Cardiac muscle cell (in vitro differentiated cells and primary cell): ENCODE measurements at regions not wholly inside any gene's neighbourhood (a gene's known extent, or its start where the extent isn't known, plus 50 kb on each side); places are given as distances from the start of the nearest gene placed in this dataset.
"Not testable (repeated sequence)": the region's sequence is repeated elsewhere in the genome, so short reads cannot be mapped to it uniquely, and the experiment has no call there.

ENCODE experiments used
- DNase-seq, 2 donors: peaks; one replicate each; pipeline versions ENCODE4 v3.0.0 to v3.0.0-alpha.2; 2010 to 2017; ENCODE audit warnings: low read depth in 1 of 2, low spot score in 1 of 2
- H3K27ac ChIP-seq: fragments of 200-600 bp; sonication (generic); 2 replicates; pipeline ENCODE4 v1.5.1; 2016
- H3K27me3 ChIP-seq: fragments of 200-600 bp; sonication (generic); 2 replicates; pipeline ENCODE4 v1.6.0; 2016; ENCODE audit warnings: control low read depth
- H3K36me3 ChIP-seq: fragments of 200-600 bp; sonication (generic); 2 replicates; pipeline ENCODE4 v1.5.1; 2016; ENCODE audit warnings: control low read depth
- H3K4me1 ChIP-seq: fragments of 200-600 bp; sonication (generic); 2 replicates; pipeline ENCODE4 v1.8.1; 2017; ENCODE audit warnings: low read depth, mild to moderate bottlenecking, mixed run types
- H3K4me3 ChIP-seq: fragments of 200-600 bp; sonication (generic); 2 replicates; pipeline ENCODE4 v1.5.1; 2016; ENCODE audit warnings: mild to moderate bottlenecking
- H3K9me3 ChIP-seq: fragments of 200-600 bp; sonication (generic); 2 replicates; pipeline ENCODE4 v1.5.1; 2017; ENCODE audit warnings: low read depth, mild to moderate bottlenecking, control low read depth
- TF ChIP-seq, protein P1 (sequence below): IDR thresholded peaks from 2 replicates; pipeline ENCODE4 v1.5.1; 2012; ENCODE audit warnings: low read depth, mild to moderate bottlenecking, low read length

DNA sequence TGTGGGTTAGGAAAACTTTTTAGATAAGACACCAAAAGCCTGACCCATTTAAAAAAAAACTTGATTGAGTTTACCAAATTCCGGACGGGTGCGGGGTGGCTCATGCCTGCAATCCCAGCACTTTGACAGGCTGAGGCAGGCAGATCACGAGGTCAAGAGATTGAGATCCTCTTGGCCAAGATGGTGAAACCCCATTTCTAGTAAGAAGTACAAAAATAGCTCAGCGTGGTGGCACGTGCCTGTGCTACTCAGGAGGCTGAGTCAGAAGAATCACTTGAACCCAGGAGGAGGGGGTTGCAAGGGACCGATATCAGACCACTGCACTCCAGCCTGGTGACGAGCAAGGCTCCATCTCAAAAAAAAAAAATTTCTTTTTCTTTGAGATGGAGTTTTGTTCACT is 307.8 kb upstream of the USP9Y start:
- no peak for DNase-seq
- no peak overlapping the region for H3K4me3 ChIP-seq
- no peak overlapping the region for H3K27ac ChIP-seq
- TF ChIP-seq, protein P1, sequence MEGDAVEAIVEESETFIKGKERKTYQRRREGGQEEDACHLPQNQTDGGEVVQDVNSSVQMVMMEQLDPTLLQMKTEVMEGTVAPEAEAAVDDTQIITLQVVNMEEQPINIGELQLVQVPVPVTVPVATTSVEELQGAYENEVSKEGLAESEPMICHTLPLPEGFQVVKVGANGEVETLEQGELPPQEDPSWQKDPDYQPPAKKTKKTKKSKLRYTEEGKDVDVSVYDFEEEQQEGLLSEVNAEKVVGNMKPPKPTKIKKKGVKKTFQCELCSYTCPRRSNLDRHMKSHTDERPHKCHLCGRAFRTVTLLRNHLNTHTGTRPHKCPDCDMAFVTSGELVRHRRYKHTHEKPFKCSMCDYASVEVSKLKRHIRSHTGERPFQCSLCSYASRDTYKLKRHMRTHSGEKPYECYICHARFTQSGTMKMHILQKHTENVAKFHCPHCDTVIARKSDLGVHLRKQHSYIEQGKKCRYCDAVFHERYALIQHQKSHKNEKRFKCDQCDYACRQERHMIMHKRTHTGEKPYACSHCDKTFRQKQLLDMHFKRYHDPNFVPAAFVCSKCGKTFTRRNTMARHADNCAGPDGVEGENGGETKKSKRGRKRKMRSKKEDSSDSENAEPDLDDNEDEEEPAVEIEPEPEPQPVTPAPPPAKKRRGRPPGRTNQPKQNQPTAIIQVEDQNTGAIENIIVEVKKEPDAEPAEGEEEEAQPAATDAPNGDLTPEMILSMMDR, result no peak
- H3K4me1 ChIP-seq, result no peaks in the 10 kb centered on the region
- no peaks in the 10 kb centered on the region for H3K36me3 ChIP-seq
- no peaks in the 10 kb centered on the region for H3K9me3 ChIP-seq
- no peaks in the 10 kb centered on the region for H3K27me3 ChIP-seq

DNA sequence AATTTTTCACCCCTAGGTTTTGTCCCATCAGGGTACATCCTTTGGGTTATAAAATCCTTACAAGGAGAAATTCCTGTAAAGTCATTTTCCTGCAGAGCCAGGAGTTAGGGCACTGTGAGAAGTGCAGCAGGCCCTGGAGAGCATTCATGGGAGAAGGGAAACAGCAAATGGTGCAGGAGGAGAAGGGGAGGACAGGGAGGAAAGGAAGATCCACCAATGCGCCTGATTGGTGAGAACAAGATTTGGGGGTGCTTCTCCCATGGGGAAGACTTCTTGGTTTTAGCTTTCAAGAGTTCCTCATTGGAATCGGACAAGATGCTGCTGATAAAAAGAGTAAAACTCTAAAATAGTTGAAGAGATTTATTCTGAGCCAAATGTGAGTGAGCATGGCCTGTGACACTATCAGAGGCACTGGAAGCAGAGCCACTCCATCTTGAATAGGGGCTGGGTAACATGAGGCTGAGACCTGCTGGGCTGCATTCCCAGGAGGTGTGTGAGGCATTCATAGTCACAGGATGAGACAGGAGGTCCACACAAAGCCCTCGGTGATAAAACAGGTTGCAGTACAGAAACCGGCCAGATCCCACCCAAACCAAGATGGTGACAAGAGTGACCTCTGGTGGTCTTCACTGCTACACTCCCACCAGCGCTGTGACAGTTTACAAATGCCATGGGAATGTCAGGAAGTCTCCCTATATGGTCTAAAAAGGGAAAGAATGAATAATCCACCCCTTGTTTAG is 305.5 kb upstream of the USP9Y start:
- not testable (repeated sequence) for DNase-seq, H3K4me1 ChIP-seq, H3K27ac ChIP-seq, H3K9me3 ChIP-seq, H3K27me3 ChIP-seq, H3K36me3 ChIP-seq, H3K4me3 ChIP-seq

DNA sequence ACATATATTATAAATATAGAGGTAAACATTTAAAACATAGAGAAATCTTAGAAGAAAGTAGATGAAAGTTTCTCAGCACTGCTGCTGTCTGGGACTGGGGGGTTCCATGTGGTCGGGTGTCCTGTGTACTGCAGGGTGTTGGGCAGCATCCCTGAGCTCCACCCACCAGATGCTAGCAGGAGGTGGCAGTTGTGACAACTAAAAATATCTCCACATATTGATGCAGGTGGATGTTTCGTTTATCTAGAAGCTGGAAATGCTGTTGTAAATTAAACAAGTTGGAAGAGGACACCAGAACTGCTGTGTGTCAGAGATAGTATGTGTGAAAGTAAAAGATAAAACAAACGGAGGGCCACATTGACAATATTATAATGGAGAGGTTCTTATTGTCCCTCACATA is 297.1 kb upstream of the USP9Y start:
- Histone ChIP-seq H3K36me3 (no peaks in the 10 kb centered on the region), H3K27me3 (no peaks in the 10 kb centered on the region), H3K27ac (no peak overlapping the region), H3K4me3 (no peak overlapping the region), H3K9me3 (no peaks in the 10 kb centered on the region), H3K4me1 (no peaks in the 10 kb centered on the region)
- TF ChIP-seq, protein P1, result no peak
- DNase-seq, result no peak

DNA sequence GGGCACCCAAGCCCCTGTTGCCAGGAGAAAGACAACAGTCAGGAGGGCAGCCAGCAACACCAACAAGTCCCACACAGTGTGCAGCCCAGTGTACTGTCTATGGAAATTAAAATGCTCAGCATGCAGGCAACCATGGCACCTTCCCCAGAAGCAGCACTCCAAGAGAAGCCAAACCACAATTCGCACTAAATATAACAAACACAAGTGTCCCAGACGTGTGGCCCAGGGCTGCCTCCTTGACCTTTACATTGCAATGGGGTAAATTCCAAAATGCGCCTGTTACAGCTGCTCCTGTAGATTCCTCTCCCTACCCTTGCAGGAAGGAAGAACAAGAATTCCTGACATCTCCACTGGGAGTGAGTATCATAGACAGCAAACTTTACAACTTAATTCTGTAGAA is 292.8 kb upstream of the USP9Y start:
- TF ChIP-seq, protein P1, result no peak

DNA sequence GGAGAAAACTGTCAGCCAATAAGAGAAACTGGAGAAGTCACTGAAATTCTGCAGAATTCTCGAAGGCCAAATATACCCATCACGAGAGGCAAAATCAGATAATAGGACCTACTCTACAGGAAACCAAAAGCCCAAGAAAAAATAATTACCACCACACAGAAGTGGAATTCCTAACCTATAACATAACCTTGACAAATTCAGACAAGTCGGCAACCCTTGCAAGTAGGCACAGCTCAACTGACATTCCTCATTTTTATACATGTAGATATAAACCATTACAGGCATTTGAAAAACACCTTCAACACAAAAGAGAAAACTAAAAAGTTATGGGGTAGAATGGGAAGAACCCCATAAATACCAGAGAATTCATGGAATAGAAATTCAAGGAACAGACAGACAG is 290.3 kb upstream of the USP9Y start:
- no peak overlapping the region for H3K27ac ChIP-seq
- H3K9me3 ChIP-seq, result no peaks in the 10 kb centered on the region
- DNase-seq, result no peak

More for the DNA sequence above, 292.8 kb upstream of the USP9Y start:
- Histone ChIP-seq H3K9me3 (no peaks in the 10 kb centered on the region), H3K36me3 (no peaks in the 10 kb centered on the region), H3K4me1 (no peaks in the 10 kb centered on the region), H3K4me3 (no peak overlapping the region), H3K27me3 (no peaks in the 10 kb centered on the region), H3K27ac (no peak overlapping the region)
- no peak for DNase-seq

More for the DNA sequence above, 290.3 kb upstream of the USP9Y start:
- H3K4me1 ChIP-seq, result no peaks in the 10 kb centered on the region
- H3K4me3 ChIP-seq, result no peak overlapping the region
- TF ChIP-seq, protein P1, result no peak
- no peaks in the 10 kb centered on the region for H3K27me3 ChIP-seq
- H3K36me3 ChIP-seq, result no peaks in the 10 kb centered on the region
